ENCODE measurements at regions not wholly inside any gene's neighbourhood (a gene's known extent, or its start where the extent isn't known, plus 50 kb on each side); places are given as distances from the start of the nearest gene placed in this dataset.

DNA sequence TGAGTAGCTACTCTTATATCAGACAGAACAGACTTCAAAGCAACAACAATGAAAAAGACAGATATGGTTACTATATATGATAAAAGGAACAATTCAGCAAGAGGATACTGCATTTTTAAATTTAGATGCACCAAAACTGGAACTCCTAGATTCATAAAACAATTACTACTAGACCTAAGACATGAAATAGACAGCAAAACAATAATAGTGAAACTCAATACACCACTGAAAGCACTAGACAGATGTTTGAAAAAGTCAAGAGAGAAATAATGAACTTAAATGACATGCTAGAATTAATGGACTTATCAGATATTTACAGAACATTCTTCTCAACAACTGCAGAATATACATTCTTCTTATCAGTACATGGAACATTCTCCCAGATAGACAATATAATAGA, 99.5 kb upstream of the ITM2A start (continued):
- TF ChIP-seq, protein P1, sequence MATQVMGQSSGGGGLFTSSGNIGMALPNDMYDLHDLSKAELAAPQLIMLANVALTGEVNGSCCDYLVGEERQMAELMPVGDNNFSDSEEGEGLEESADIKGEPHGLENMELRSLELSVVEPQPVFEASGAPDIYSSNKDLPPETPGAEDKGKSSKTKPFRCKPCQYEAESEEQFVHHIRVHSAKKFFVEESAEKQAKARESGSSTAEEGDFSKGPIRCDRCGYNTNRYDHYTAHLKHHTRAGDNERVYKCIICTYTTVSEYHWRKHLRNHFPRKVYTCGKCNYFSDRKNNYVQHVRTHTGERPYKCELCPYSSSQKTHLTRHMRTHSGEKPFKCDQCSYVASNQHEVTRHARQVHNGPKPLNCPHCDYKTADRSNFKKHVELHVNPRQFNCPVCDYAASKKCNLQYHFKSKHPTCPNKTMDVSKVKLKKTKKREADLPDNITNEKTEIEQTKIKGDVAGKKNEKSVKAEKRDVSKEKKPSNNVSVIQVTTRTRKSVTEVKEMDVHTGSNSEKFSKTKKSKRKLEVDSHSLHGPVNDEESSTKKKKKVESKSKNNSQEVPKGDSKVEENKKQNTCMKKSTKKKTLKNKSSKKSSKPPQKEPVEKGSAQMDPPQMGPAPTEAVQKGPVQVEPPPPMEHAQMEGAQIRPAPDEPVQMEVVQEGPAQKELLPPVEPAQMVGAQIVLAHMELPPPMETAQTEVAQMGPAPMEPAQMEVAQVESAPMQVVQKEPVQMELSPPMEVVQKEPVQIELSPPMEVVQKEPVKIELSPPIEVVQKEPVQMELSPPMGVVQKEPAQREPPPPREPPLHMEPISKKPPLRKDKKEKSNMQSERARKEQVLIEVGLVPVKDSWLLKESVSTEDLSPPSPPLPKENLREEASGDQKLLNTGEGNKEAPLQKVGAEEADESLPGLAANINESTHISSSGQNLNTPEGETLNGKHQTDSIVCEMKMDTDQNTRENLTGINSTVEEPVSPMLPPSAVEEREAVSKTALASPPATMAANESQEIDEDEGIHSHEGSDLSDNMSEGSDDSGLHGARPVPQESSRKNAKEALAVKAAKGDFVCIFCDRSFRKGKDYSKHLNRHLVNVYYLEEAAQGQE (IDR thresholded peaks at IDR 0.05; ENCODE audit: low read depth): no peak
- TF ChIP-seq, protein P2, sequence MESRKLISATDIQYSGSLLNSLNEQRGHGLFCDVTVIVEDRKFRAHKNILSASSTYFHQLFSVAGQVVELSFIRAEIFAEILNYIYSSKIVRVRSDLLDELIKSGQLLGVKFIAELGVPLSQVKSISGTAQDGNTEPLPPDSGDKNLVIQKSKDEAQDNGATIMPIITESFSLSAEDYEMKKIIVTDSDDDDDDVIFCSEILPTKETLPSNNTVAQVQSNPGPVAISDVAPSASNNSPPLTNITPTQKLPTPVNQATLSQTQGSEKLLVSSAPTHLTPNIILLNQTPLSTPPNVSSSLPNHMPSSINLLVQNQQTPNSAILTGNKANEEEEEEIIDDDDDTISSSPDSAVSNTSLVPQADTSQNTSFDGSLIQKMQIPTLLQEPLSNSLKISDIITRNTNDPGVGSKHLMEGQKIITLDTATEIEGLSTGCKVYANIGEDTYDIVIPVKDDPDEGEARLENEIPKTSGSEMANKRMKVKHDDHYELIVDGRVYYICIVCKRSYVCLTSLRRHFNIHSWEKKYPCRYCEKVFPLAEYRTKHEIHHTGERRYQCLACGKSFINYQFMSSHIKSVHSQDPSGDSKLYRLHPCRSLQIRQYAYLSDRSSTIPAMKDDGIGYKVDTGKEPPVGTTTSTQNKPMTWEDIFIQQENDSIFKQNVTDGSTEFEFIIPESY (IDR thresholded peaks at IDR 0.05; ENCODE audit: extremely low read depth, insufficient replicate concordance, low read length): no peak
- TF ChIP-seq ZFX (IDR thresholded peaks at IDR 0.05): no peak
- TF ChIP-seq YY1 (IDR thresholded peaks at IDR 0.05; ENCODE audit: extremely low read depth, insufficient replicate concordance, low read depth, low read length): no peak
- TF ChIP-seq, protein P3, sequence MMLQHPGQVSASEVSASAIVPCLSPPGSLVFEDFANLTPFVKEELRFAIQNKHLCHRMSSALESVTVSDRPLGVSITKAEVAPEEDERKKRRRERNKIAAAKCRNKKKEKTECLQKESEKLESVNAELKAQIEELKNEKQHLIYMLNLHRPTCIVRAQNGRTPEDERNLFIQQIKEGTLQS (IDR thresholded peaks at IDR 0.05): no peak
- no peak for TF ChIP-seq FOSL1 (IDR thresholded peaks at IDR 0.05; ENCODE audit: low read depth)
- no peak for TF ChIP-seq SRF (IDR thresholded peaks at IDR 0.05; ENCODE audit: low read depth)
- TF ChIP-seq SP1 (IDR thresholded peaks at IDR 0.05; ENCODE audit: low read depth): no peak
- TF ChIP-seq POLR2A (IDR thresholded peaks at IDR 0.05; ENCODE audit: borderline replicate concordance, extremely low read depth, insufficient read depth, insufficient read length): no peak
- TF ChIP-seq EGR1 (IDR thresholded peaks at IDR 0.05; ENCODE audit: low read depth): no peak

DNA sequence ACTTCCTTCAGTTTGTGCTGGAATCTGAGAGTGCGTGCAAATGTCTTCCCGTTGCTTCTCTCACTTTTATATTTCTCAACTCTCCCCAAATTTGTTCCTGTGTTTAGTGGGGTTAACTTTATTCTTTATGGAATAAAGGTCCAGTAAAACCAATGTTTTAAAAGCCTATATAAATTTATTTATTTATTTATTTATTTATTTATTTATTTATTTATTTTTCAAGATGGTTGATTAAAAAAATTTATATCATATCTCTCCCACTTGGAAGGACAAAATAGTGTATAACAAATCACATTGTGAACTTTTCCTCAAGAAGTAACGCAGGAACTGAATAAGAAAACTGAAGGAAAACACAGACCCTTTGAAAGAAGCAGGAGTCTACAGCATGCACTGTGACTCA, 95.3 kb upstream of the ITM2A start:
- Histone ChIP-seq H3K9me3 (ENCODE audit: control insufficient read depth in 1 of 2, insufficient read depth in 1 of 2, low read depth in 1 of 2, low read length in 2 of 2) (no peaks in the 10 kb centered on the region), H3K27ac (ENCODE audit: low read depth, low read length) (no peak overlapping the region), H3K4me2 (ENCODE audit: low read length) (no peak overlapping the region), H3K36me3 (ENCODE audit: control insufficient read depth in 1 of 2, insufficient read depth in 2 of 2, low read length in 2 of 2) (no peaks in the 10 kb centered on the region), H3K4me1 (ENCODE audit: control insufficient read depth in 1 of 2, insufficient read depth in 2 of 2, low read length in 2 of 2) (no peaks in the 10 kb centered on the region), H4K20me1 (ENCODE audit: insufficient read depth) (no peaks in the 10 kb centered on the region), H3K27me3 (ENCODE audit: insufficient read depth, low read length) (no peaks in the 10 kb centered on the region), H3K79me2 (ENCODE audit: insufficient read depth, low read length) (no peaks in the 10 kb centered on the region), H3K9ac (ENCODE audit: low read length) (no peak overlapping the region), H2AFZ (ENCODE audit: low read depth, low read length, poor library complexity, severe bottlenecking) (no peak overlapping the region), H3K9me2 (ENCODE audit: insufficient read depth) (no peaks in the 10 kb centered on the region), H3K4me3 (replicated peaks in 1 of 2; ENCODE audit: low read depth in 1 of 2, low read length in 2 of 2) (no peak overlapping the region)
- DNase-seq (ENCODE audit: low read depth, low spot score): no peak
- ATAC-seq: no peak
- TF ChIP-seq, protein P4, sequence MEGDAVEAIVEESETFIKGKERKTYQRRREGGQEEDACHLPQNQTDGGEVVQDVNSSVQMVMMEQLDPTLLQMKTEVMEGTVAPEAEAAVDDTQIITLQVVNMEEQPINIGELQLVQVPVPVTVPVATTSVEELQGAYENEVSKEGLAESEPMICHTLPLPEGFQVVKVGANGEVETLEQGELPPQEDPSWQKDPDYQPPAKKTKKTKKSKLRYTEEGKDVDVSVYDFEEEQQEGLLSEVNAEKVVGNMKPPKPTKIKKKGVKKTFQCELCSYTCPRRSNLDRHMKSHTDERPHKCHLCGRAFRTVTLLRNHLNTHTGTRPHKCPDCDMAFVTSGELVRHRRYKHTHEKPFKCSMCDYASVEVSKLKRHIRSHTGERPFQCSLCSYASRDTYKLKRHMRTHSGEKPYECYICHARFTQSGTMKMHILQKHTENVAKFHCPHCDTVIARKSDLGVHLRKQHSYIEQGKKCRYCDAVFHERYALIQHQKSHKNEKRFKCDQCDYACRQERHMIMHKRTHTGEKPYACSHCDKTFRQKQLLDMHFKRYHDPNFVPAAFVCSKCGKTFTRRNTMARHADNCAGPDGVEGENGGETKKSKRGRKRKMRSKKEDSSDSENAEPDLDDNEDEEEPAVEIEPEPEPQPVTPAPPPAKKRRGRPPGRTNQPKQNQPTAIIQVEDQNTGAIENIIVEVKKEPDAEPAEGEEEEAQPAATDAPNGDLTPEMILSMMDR (IDR thresholded peaks at IDR 0.05 in 2 of 3, conservative IDR thresholded peaks at IDR 0.05 in 1 of 3; ENCODE audit: borderline replicate concordance in 1 of 3, insufficient read depth in 1 of 3, low read depth in 2 of 3, low read length in 2 of 3): no peak
- TF ChIP-seq POLR2AphosphoS5 (IDR thresholded peaks at IDR 0.05; ENCODE audit: low read depth, low read length): no peak
- TF ChIP-seq EZH2 (IDR thresholded peaks at IDR 0.05): no peak
- TF ChIP-seq RAD21 (IDR thresholded peaks at IDR 0.05; ENCODE audit: low read depth): no peak
- no peak for TF ChIP-seq EZH2phosphoT487 (IDR thresholded peaks at IDR 0.05; ENCODE audit: borderline replicate concordance)
- TF ChIP-seq, protein P3 (IDR thresholded peaks at IDR 0.05): no peak
- TF ChIP-seq JUND (IDR thresholded peaks at IDR 0.05): no peak
- TF ChIP-seq, protein P2 (IDR thresholded peaks at IDR 0.05; ENCODE audit: extremely low read depth, insufficient replicate concordance, low read length): no peak
- ChIA-PET POLR2A (no interaction called here), CTCF (no interaction called here), RAD21 (ENCODE audit: low non-redundant PET in 1 of 2, low total read pairs in 2 of 2, uncharacterized antibody in 2 of 2, unreplicated experiment in 2 of 2) (no interaction called here)
- BruUV-seq (replicated peaks): no TSS peak
- intact Hi-C loops (cut with micrococcal nuclease): no loop called here
